Skin of body (tissue), 1 donor: ENCODE measurements at regions not wholly inside any gene's neighbourhood (a gene's known extent, or its start where the extent isn't known, plus 50 kb on each side); places are given as distances from the start of the nearest gene placed in this dataset.
"Not testable (repeated sequence)": the region's sequence is repeated elsewhere in the genome, so short reads cannot be mapped to it uniquely, and the experiment has no call there.

Source experiments
- DNase-seq: peaks from one replicate; lab custom pipeline; 2025; lab: John Stamatoyannopoulos, UW

DNA sequence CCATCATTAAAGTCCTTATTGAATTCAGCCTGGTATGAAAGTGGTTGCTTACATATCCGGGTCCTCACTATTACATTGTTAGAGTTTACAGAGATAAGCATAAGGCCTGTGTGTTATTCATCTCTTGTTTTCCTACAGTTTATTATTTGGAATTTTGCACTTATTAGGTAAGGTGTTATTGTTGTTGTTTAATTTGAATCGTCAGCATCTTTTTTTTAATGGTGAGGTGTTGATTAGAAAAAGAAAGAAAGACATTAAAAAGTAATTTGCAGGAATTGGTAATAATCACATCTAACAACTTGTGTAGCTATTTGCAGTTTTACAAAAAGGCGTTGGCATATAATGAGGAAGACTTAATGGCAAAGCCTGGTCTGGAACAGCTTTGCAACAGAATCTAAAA lies 158.6 kb downstream of the SAMD5 start:
- DNase-seq, result no peak

DNA sequence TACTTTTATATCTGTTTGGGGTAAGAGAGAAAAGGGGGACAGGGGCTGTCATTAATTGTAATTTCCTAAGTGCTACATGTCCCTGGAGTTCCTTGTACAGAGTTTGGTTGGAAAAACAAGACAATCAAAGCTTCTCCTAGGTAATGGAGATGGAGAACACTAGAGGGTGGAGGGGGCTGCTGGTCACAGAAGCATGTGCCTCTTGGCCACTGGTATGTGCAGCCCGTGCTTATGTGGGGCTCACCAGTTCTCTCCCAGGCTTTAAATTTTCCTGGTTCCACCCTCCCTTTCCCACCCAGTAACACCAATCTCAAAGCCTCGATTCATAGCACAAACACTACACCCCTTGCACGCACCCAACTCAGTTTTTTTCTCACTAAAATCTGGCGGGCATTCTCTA lies 165.6 kb downstream of the SAMD5 start:
- DNase-seq, result no peak

DNA sequence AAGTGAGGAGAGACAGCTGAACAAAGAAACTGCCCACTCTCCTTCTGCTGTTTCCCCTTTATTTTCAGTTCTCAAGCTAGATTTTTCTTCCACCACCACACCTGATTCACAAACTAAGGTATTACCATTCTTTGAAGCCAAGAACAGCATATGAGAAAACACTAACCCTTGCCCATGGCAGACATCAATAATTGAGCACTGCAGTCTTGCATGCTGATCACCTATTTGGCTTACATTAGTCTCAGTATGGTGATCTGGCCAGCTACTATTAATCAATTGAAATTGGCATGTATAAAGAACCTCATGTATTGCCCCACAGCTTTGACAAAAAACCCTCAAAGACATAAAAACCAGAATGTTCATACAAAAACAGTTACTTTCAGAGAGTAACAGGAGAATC lies 166.3 kb downstream of the SAMD5 start:
- no peak for DNase-seq

DNA sequence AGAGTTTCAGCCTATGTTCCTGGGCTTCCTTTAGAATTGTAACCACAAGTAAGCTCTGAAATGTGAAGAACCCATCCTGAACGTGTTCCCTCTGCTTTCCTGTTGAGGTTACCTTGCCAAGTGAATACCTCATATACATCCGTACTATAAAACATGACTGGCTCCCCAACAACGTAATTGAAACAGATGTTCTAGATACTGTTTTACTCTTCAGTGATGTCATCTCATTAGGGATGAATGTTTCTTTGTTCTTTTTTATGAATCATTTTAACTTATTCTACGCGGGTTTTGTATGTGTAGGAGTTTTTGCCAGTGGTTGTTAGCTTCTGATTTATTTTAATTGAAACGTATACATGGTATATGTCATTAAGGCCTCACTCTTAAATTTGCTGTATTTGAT lies 166.8 kb downstream of the SAMD5 start:
- DNase-seq, result peak; percentile 18

DNA sequence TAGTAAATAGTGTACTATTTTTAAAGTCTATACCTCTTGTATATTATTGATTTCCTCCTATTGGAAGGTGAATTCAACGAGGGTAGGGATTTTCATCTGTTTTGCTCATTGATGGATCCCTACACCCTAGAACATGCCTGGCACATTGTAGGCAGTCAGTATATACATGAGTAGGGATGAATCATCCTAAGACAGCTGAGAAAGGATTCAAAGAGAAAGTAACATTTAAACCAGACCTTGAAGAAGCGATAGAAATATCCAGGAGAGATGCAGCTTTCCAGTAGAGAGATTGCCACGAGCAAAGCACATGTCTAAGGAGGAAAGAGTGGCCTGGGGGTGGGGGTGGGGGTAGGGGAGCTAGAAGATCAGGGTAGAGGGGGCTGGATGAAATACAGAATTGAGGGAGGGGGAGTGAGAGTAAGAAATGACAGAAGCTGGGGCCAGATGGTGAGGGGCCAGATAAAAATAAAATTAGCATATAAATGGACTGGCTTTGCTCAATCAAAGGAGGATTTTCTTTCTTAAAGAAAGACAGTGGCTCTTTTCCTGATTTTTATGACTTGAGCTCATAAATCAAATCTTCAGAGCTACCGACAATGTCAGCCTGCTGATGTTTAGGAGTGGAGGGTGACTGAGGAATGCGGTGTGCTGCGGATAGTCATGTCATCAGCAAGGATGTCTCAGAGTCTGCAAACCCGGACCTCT lies 168.2 kb downstream of the SAMD5 start:
- DNase-seq, result no peak

DNA sequence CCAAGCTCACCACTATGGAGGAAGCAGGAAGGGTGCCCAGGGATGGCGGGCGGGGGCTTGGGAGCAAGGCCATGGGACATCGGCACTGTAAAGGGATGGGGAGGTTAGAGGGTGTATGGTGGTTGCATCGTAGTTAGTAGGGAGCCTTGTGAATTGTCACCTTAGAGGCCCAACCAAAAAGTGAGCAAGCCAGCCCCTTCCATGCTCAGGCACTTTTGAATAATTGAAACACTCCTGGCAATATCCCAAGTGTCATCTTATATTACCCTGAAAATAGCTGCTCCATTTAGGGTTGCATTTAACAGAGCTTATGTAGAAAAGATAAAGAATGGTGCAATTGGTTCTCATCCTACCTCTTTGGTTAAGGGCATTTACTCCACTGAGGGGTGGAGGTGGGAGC lies 169.2 kb downstream of the SAMD5 start:
- no peak for DNase-seq

DNA sequence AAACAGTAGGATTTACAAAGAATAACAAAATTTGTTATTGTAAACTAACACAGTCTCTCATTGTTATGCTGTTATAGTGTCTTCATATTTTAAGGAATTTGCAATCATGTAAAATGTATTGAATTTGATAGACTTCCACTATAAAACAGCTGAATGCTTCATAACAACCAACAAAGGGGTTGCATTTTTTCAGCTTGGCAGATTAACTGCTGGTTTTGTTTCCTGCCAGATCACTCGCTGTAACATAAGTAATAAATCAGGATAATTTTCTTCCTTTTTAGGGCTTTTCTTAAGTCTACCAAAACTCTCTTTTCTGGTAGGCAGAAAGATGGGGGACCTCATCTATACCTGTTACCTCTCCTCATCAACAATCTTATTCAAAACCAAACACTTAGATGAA lies 169.8 kb downstream of the SAMD5 start:
- DNase-seq, result peak; percentile 8

DNA sequence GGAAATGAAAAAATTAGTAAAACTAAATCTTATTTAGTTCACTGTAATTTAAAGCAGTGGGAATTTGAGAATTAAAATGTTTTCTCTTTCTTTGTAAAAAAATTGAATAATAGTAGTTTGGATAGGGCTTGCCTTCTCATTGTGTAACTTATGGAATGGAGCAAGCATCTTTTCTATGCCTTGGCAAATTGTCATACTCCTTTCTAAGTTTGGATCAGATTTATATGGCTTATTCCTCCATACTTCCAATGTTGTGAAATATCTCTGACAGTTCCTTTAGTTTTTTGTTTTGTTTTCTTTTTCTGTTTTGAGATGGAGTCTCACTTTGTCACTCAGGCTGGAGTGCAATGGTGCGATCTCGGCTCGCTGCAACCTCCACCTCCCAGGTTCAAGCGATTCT lies 176.4 kb downstream of the SAMD5 start:
- peak; percentile 34 for DNase-seq

DNA sequence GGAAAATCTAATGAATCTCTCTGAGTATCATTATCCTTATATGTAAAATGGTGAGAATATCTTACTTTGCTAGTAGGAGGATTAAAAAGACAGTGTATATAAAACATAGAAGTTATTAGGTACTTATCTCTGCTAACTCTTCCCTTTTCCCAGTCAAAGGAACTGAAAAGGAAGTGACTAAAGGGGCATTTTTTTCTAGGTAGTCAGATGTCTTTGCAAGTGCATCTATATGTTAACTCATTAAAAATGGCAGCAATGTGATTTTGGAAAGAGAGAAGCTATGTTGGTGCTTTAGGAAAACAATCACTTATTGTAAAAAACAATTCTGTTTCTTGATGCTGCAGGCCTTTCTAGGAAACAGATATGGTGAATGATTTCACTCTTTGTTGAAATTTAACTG lies 180.9 kb downstream of the SAMD5 start:
- DNase-seq, result no peak

DNA sequence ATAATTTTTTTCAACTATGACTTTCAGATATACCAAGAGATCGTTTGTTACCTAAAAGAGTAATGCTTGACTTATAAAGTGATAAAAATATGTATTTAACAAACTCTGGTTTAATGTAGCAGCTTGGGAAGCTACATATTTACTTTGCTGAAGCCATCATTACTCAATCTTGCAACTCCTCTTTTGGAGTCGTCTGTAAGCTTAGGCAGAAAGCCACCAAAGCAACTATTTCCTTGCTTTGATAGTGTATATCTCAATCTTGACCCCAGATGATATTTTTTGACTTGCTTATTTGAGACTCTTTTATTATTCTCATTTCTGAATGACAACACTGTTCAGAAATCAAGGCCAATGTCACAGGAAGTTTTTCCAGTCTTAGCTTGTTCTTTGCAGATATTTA lies 183.0 kb downstream of the SAMD5 start:
- peak; percentile 90 for DNase-seq

DNA sequence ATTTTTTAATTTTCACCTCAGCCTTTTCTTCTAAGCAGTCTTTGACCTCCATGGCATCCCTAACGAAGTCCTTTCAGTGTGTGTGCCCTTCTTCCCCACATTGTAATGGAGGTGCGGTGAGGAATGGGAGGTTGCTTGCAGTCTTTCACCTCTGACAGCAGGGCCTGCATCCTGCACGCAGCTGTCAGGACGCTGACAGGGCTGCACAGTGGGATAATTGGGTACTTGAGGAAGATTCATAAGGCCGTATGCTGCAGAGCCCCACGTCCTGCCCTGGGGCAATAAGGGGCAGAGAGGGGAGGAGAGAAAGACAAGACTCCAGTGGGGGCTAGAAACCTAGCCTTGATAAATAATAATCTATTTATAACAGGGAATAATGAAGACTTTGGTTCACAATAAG lies 184.7 kb downstream of the SAMD5 start:
- DNase-seq, result no peak

DNA sequence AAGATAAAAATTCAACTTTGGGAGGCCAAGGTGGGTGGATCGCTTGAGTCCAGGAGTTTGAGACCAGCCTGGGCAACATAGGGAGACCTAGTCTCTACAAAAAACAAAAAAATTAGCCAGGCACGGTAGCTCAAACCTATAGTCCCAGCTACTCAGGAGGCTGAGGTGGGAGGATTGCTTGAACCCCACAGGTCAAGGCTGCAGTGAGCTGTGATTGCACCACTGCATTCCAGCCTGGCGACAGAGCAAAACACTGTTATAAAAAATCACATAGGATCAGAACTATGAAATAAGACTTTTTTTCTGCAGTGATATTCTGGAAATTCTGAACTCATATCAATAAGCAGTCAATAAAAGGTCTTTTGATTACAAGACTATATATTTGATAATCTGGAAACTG lies 186.1 kb downstream of the SAMD5 start:
- not testable (repeated sequence) for DNase-seq

DNA sequence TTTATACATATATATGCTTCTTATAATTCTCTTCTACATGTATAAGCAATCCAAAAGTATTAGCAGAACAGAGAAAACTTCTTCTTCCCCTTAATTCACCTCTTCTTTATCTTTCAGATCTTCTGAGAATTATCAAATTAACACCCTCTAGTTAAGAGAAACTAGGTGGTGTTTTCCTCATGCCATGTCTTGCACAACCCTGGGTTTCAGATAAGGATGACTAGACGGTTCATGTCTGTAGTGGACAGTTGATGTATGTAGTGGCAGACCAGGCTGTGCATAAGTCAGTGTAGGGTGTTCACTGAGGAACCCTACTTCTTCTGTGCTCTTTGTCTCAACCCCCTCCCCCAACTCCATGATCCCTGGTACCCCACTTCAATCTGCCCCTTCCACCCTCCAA lies 187.3 kb downstream of the SAMD5 start:
- no peak for DNase-seq

DNA sequence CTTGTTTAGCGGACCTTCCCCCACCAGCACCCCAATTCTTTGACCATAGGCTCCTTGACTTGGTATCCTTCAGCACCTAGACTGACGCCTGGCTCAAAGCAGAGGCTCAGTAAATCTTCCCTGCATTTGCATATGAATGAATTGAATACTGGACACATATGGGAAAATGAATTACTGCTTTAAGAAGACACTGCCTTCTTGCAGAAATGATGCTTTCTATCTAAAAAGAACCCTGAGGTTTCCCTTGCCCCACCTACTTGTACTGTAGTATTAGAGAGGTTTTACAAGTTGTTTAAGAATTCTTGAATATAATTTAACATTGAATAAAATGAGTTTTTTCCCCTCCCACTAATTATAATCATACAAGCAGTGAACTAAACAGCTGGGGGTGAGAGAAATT lies 190.7 kb downstream of the SAMD5 start:
- no peak for DNase-seq

DNA sequence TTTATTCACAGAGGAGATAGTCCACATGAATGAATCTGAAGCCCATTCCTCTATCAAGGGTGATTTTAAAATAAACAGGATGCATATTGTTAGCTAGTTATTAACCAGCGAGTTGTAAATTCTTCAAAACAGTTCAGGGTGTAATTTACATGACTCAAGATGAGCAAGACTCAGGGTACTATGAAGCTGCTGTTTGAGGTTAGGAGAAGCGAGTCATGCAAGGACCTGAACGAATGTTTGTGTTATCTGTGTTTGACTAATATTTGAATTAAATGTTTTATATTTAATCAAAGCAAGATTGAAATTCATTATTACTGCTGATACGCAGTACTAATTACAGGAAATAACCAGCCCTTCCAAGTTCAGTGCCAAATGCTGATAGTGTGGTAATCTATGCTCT lies 191.1 kb downstream of the SAMD5 start:
- DNase-seq, result no peak

DNA sequence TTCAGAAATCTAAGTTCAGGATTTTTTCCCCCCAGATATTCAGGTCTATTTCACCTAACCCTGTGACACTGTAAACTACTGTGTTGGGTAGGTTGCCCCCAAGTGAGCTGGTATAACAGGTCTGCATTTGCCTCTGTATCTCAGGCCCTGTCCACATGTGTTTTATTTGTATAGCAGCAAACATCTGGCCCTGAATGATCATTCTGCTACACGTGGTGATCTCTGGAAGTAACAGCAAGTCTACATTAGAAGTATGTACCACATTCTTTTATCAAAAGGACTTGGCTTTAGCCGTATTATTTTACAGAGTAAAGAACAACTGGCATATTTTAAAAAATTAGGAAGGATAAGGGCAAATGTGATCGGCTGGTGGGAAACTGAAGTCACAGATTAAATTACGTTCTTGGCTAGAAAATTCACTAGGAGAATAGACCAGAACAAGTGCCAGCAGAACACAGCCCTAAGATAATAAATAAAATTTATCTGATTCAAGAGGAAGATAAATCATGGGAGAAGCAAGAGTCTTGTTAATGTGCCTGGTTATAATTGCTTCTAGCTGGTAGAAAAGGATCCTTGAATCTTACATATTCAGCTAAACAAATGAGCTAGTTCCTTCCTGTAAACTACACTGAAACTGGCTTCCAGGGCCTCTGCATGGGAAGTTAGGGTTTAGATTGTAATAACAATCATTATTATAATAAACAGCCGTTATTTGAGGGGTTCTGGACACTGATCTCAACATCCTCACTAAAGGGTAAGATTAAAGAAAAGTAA lies 192.1 kb downstream of the SAMD5 start:
- peak; percentile 56 for DNase-seq

DNA sequence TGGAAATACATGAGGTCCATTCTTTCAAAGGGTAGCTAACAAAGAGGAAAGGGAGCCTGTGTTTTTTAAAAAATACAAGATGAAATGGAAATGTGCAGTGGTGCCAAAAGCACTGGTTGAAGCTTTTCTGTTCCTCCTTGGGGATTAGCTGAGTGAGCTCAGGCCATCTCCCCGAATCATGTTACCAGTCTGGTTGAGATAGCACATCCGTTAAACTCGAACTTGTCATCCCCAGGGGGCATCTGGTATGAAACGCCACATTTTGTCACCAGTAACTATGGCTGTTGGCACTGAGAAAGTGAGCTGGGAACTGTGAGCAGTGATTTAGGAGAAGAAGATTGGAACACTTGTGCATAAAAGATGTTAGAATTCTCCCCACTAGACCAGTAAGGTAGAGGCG lies 196.2 kb downstream of the SAMD5 start:
- DNase-seq, result no peak

DNA sequence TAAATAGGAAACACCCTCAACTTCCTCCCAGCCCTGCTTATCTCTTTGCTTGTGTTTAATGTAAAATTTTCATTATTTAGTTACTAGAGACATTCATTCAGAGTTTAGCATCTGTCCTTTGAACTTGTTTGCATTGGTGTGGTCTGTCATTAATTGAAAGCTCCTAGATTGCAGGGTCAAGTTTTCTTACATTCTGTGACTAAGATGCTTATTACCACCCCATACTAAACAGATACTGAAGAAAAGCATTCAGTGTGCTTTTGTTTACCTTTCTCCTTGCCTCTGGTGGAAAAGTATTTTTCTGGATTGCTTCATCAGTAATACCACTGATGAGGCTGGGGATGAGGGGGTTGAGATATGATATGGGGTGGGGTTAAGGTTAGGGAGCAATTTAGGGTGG lies 199.0 kb downstream of the SAMD5 start:
- no peak for DNase-seq

DNA sequence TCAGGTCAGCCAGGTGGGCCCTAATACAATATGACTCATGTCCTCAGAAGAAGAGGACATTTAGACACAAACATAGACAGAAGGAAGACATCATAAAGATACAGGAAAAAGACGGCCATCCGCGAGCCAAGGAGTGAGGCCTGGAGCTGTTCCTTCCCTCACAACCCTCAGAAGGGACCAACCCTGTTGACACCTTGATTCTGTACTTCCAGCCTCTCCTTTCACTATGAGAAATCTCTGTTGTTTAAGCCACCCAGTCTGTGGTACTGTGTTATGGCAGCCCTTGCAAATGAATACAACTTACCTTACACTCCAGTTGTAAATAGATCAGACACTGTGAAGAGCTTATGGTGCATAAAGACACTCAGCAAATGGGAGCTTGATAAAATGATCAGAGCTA lies 199.7 kb downstream of the SAMD5 start:
- DNase-seq, result no peak

DNA sequence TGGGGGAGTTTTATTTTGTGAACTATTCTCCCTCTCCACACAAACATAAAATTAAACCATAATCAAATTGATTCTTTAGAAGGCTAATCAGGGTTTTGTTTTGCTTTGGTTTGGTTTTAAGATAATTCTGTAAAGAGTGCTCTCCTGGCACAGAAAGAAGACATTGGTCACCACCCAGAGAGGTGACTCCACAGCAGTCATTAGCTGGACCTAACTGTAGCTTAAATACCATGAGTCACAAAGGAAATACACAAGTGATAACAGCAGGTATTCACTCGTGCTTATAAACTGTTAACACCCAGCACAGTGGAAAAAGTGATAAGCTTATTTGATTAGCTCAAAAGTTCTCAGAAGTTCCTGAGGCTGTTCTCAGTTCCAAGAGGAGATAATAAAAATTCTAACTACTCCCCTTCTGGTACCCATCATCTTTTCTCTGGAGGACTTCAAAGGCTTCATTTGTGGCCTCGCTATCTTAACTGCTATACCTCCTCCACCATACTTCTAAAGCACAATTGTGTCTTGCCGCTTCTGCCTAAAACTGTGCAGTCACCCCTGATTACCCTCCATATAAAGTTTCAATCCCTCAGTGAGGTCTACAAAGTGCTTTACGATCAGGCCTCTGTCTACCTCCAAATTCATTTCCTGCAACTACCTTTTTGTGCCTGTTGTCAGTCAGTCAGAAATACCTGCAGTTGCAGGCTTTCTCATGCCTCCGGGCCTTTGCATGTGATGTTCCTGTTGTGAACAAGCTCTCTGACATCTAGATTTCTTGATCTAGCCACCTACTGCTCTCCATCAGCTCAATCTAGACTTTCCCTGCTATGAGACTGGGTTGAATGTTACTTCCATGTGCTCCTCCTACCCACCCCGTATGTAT lies 201.1 kb downstream of the SAMD5 start:
- no peak for DNase-seq

DNA sequence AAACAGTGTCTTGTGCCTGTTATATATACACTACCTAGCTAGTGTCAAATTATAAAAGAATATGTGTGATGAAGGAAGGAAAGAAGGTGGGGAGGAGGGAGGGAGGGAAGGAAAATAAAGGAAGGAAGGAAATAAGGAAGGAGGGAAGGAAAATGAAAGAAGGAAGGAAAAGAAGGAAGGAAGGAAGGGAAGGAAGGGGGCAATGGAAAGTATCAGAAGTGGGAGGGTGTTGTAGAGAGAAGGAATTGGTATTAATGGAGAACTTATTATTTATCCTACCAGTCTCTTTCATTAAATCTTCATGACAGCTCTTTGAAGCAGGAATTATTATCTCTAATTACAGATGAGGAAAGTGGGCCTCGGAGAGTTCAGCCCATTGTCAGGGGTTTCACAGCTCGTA lies 202.4 kb downstream of the SAMD5 start:
- no peak for DNase-seq

DNA sequence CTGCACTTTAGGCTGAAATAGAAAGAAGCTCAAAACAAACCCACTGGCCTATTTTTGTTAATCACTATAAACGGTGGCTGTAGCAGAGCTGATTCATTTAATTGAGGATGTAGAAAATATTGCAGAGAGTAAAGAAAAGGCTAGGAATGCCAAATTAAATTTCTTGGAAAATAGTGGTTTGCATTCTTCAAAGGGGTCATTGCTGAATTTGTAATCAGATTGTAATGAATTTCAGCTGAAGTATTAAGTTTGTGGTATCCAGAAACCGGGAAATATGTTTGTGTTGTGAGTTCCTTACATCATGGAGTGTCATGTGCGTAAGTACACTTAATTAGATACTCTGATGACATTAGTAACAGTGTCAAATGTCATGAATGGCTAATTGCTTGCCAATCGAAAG lies 203.0 kb downstream of the SAMD5 start:
- DNase-seq, result no peak
